ENCODE measurements at regions not wholly inside any gene's neighbourhood (a gene's known extent, or its start where the extent isn't known, plus 50 kb on each side); places are given as distances from the start of the nearest gene placed in this dataset.

- H3K27me3 Mint-ChIP-seq (ENCODE audit: insufficient read depth, unreplicated experiment) = no peaks in the 10 kb centered on the region
- POLR2A ChIA-PET = interaction anchor here (0.6 to 1.0 kb wide), 3 partner anchors 13 to 39 kb away, joined by 3 read pairs; no protein-coding TSS in a partner anchor
- TF ChIP-seq, protein P1, sequence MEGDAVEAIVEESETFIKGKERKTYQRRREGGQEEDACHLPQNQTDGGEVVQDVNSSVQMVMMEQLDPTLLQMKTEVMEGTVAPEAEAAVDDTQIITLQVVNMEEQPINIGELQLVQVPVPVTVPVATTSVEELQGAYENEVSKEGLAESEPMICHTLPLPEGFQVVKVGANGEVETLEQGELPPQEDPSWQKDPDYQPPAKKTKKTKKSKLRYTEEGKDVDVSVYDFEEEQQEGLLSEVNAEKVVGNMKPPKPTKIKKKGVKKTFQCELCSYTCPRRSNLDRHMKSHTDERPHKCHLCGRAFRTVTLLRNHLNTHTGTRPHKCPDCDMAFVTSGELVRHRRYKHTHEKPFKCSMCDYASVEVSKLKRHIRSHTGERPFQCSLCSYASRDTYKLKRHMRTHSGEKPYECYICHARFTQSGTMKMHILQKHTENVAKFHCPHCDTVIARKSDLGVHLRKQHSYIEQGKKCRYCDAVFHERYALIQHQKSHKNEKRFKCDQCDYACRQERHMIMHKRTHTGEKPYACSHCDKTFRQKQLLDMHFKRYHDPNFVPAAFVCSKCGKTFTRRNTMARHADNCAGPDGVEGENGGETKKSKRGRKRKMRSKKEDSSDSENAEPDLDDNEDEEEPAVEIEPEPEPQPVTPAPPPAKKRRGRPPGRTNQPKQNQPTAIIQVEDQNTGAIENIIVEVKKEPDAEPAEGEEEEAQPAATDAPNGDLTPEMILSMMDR (IDR thresholded peaks at IDR 0.05; ENCODE audit: unreplicated experiment) = no peak
These were observed 240.9 kb downstream of the KIF2B start for GRCh38 chr17:54063639-54064038.

GRCh38 chr17:54085020-54085419 lies 262.3 kb downstream of the KIF2B start:
- peak overlapping the region; percentile 81 for H3K27ac Mint-ChIP-seq (ENCODE audit: low read depth, unreplicated experiment)
- intact Hi-C loops (cut with micrococcal nuclease) = no loop called here
- ChIA-PET CTCF (interaction anchor here (0.6 to 0.7 kb wide), 3 partner anchors 39 to 831 kb away, joined by 3 read pairs; no protein-coding TSS in a partner anchor), POLR2A (interaction anchor here (0.6 to 1.0 kb wide), 4 partner anchors 21 to 373 kb away, joined by 3 to 4 read pairs (median 3); no protein-coding TSS in a partner anchor)
- peak overlapping the region; percentile 24 for H3K4me3 Mint-ChIP-seq (ENCODE audit: unreplicated experiment)
- peaks cover 7% of the 10 kb centered on the region for H3K9me3 Mint-ChIP-seq (ENCODE audit: unreplicated experiment)
- H3K27me3 Mint-ChIP-seq (ENCODE audit: insufficient read depth, unreplicated experiment) = no peaks in the 10 kb centered on the region
- BruUV-seq (replicated peaks) = no TSS peak
- H3K36me3 Mint-ChIP-seq (ENCODE audit: insufficient read depth, unreplicated experiment) = no peaks in the 10 kb centered on the region
- no peak for DNase-seq (ENCODE audit: unreplicated experiment)
- peaks cover 24% of the 10 kb centered on the region for H3K4me1 Mint-ChIP-seq (ENCODE audit: insufficient read depth, unreplicated experiment)
- TF ChIP-seq, protein P1 (IDR thresholded peaks at IDR 0.05; ENCODE audit: unreplicated experiment) = no peak

More at GRCh38 chr17:54063639-54064038, 240.9 kb downstream of the KIF2B start:
- CTCF ChIA-PET = no interaction called here
- H3K4me3 Mint-ChIP-seq (ENCODE audit: unreplicated experiment) = no peak overlapping the region
- no peak for DNase-seq (ENCODE audit: unreplicated experiment)
- intact Hi-C loops (cut with micrococcal nuclease) = no loop called here
- BruUV-seq (replicated peaks) = no TSS peak
- peak overlapping the region; percentile 14 for H3K27ac Mint-ChIP-seq (ENCODE audit: low read depth, unreplicated experiment)
- peaks cover 8% of the 10 kb centered on the region for H3K9me3 Mint-ChIP-seq (ENCODE audit: unreplicated experiment)
- H3K36me3 Mint-ChIP-seq (ENCODE audit: insufficient read depth, unreplicated experiment) = no peaks in the 10 kb centered on the region
- H3K4me1 Mint-ChIP-seq (ENCODE audit: insufficient read depth, unreplicated experiment) = peaks cover 14% of the 10 kb centered on the region

DNA sequence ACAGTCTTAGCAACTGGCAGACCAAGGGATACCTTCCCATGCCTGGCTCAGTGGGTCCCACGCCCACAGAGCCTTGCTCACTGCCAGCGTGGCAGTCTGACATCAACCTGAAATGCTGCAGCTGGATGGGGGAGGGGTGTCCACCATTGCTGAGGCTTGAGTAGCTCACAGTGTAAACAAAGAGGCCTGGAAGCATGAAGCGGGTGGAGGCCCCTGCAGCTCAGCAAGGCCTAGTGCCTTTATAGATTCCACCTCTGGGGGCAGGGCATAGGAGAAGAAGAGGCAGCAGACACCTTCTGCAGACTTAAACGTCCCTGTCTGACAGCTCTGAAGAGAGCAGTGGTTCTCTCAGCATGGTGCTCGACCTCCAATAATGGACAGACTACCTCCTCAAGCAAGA lies 263.2 kb downstream of the KIF2B start:
- Mint-ChIP-seq H3K9me3 (ENCODE audit: unreplicated experiment) (peaks cover 7% of the 10 kb centered on the region), H3K4me1 (ENCODE audit: insufficient read depth, unreplicated experiment) (peaks cover 24% of the 10 kb centered on the region), H3K4me3 (ENCODE audit: unreplicated experiment) (peak overlapping the region; percentile 24), H3K27ac (ENCODE audit: low read depth, unreplicated experiment) (no peak overlapping the region), H3K27me3 (ENCODE audit: insufficient read depth, unreplicated experiment) (no peaks in the 10 kb centered on the region), H3K36me3 (ENCODE audit: insufficient read depth, unreplicated experiment) (no peaks in the 10 kb centered on the region)
- no peak for DNase-seq (ENCODE audit: unreplicated experiment)
- ChIA-PET CTCF (interaction anchor here (0.7 to 1.1 kb wide), 4 partner anchors 22 to 1176 kb away, joined by 3 read pairs; no protein-coding TSS in a partner anchor), POLR2A (interaction anchor here (0.8 to 0.9 kb wide), 2 partner anchors 12 to 219 kb away, joined by 3 read pairs; no protein-coding TSS in a partner anchor)
- BruUV-seq (replicated peaks) = no TSS peak
- intact Hi-C loops (cut with micrococcal nuclease) = no loop called here
- TF ChIP-seq, protein P1 (IDR thresholded peaks at IDR 0.05; ENCODE audit: unreplicated experiment) = no peak

GRCh38 chr17:54096216-54096615 lies 273.5 kb downstream of the KIF2B start:
- TF ChIP-seq, protein P1 (IDR thresholded peaks at IDR 0.05; ENCODE audit: unreplicated experiment) = no peak
- POLR2A ChIA-PET = no interaction called here
- Mint-ChIP-seq H3K27me3 (ENCODE audit: insufficient read depth, unreplicated experiment) (no peaks in the 10 kb centered on the region), H3K4me3 (ENCODE audit: unreplicated experiment) (no peak overlapping the region), H3K9me3 (ENCODE audit: unreplicated experiment) (no peaks in the 10 kb centered on the region), H3K27ac (ENCODE audit: low read depth, unreplicated experiment) (no peak overlapping the region), H3K36me3 (ENCODE audit: insufficient read depth, unreplicated experiment) (no peaks in the 10 kb centered on the region), H3K4me1 (ENCODE audit: insufficient read depth, unreplicated experiment) (no peaks in the 10 kb centered on the region)
- no TSS peak for BruUV-seq (replicated peaks)
- CTCF ChIA-PET = no interaction called here
- DNase-seq (ENCODE audit: unreplicated experiment) = no peak
- intact Hi-C loops (cut with micrococcal nuclease) = no loop called here

Data from MCF 10A (cell line).